ENCODE measurements at regions not wholly inside any gene's neighbourhood (a gene's known extent, or its start where the extent isn't known, plus 50 kb on each side); places are given as distances from the start of the nearest gene placed in this dataset.
"Not testable (repeated sequence)": the region's sequence is repeated elsewhere in the genome, so short reads cannot be mapped to it uniquely, and the experiment has no call there.

GRCh38 chr5:60447488-60447920, 252.5 kb downstream of the DEPDC1B start:
- Mint-ChIP-seq H3K27ac (no peak overlapping the region), H3K4me3 (no peak overlapping the region), H3K36me3 (no peaks in the 10 kb centered on the region), H3K9me3 (no peaks in the 10 kb centered on the region), H3K27me3 (no peaks in the 10 kb centered on the region), H3K4me1 (no peaks in the 10 kb centered on the region)
- ATAC-seq: no peak

GRCh38 chr5:60446917-60447316, 253.0 kb downstream of the DEPDC1B start:
- Mint-ChIP-seq H3K4me3 (no peak overlapping the region), H3K9me3 (peaks cover 2% of the 10 kb centered on the region), H3K27ac (no peak overlapping the region), H3K36me3 (peaks cover 3% of the 10 kb centered on the region), H3K27me3 (no peaks in the 10 kb centered on the region), H3K4me1 (no peaks in the 10 kb centered on the region)
- ATAC-seq: no peak

DNA sequence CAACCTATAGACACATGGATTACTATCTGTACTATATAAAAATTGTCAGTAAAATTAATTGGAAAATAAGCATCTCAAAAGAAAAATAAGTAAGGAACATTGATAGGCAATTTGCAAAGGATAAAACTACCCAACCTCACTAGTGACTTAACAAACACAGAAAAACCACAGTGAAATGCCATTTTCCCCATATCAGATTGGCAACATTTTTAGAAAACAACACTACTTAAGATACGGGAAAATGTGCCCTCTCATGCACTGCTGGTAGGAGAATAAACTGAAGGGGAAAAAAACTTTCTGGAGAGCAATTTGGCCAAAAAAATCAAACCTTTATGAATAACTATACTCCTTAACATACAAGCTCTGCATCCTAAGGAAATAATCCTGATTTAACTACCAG, 254.0 kb downstream of the DEPDC1B start:
- Mint-ChIP-seq H3K27me3 (no peaks in the 10 kb centered on the region), H3K36me3 (peaks cover 3% of the 10 kb centered on the region), H3K27ac (no peak overlapping the region), H3K4me1 (no peaks in the 10 kb centered on the region), H3K4me3 (no peak overlapping the region), H3K9me3 (peaks cover 2% of the 10 kb centered on the region)
- ATAC-seq: no peak

GRCh38 chr5:60445427-60445826, 254.5 kb downstream of the DEPDC1B start:
- ATAC-seq: no peak
- peaks cover 2% of the 10 kb centered on the region for H3K9me3 Mint-ChIP-seq
- no peak overlapping the region for H3K4me3 Mint-ChIP-seq
- H3K27me3 Mint-ChIP-seq: no peaks in the 10 kb centered on the region
- H3K27ac Mint-ChIP-seq: no peak overlapping the region
- H3K4me1 Mint-ChIP-seq: no peaks in the 10 kb centered on the region
- peaks cover 3% of the 10 kb centered on the region for H3K36me3 Mint-ChIP-seq

DNA sequence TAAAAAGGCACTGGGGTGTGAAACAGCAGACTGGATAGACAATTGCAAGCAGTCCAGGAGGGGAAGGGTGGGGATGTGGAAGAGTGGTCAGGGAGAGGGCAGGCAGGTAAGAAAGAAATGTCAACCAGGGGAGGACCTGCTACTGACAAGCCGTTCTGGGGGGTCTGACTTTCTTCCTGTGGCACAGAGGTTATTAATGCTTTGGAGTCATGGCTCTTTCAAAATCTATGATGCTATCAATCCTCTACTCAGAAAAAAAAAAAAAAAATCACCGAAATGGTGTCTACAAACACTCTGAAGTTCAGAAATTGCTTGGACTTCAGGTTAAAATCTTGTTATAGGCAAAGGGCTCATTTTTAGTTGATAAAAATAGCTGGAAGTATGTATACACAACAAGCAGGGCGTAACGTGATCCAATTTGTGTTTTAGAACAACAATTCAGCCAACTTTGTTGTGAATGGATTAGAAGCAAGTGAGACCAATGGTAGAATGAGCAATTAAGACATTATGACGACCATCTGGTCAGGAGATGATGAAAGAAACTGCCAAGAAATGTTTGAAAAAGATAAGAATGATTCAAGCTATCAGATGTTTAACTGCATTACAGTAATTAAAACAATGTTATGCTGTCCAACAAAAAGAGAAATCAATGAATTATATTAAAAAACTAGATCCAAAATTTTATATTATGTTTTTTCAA, 255.2 kb downstream of the DEPDC1B start:
- Mint-ChIP-seq H3K36me3 (peaks cover 3% of the 10 kb centered on the region), H3K27me3 (no peaks in the 10 kb centered on the region), H3K27ac (no peak overlapping the region), H3K4me3 (no peak overlapping the region), H3K4me1 (no peaks in the 10 kb centered on the region), H3K9me3 (peaks cover 2% of the 10 kb centered on the region)
- no peak for ATAC-seq

GRCh38 chr5:60439552-60439951, 260.4 kb downstream of the DEPDC1B start:
- Mint-ChIP-seq H3K4me3 (no peak overlapping the region), H3K27ac (no peak overlapping the region), H3K36me3 (peaks cover 3% of the 10 kb centered on the region), H3K9me3 (peaks cover 2% of the 10 kb centered on the region), H3K27me3 (no peaks in the 10 kb centered on the region), H3K4me1 (peaks cover 12% of the 10 kb centered on the region)
- ATAC-seq: no peak

DNA sequence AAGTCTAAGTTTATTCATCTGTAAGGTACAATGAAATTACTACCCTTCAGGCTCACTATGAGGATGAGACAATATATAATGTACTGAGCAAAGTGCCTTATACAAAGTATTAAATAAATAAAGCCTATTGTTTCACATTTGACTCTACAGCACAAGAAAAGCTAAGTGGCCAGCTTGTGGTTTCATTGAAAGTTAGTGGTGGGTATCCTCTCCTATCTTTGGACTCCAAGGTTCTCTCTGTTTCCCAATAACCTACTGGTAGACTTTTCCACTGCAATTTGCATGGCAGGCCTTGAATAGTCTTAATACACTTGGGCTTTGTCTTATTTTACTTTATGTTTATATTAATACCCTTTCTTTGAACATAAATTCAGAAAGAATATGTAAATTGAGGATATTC, 262.7 kb downstream of the DEPDC1B start:
- Mint-ChIP-seq H3K4me1 (peaks cover 12% of the 10 kb centered on the region), H3K36me3 (peaks cover 4% of the 10 kb centered on the region), H3K27me3 (no peaks in the 10 kb centered on the region), H3K9me3 (peaks cover 5% of the 10 kb centered on the region), H3K4me3 (no peak overlapping the region), H3K27ac (no peak overlapping the region)
- no peak for ATAC-seq

DNA sequence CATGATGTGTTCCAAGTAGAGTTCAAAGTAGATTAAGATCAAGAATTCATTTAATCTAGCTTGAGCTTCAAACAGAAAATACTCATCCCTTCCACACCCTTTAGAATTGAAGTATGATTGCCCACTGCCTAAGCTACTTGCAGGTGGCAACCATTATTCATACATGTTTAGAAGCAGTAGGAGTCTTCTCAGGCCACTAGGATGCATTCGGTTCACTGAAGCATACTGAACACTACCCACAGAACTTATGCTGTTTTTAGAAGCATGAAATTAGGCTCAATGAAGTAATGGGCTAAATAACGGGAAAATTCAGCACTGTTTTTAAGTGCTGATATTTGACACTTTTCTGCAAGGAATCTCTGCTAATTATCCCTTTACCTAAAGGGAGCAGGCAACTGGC, 263.4 kb downstream of the DEPDC1B start:
- Mint-ChIP-seq H3K36me3 (peaks cover 9% of the 10 kb centered on the region), H3K27ac (no peak overlapping the region), H3K9me3 (peaks cover 3% of the 10 kb centered on the region), H3K4me1 (peaks cover 12% of the 10 kb centered on the region), H3K4me3 (no peak overlapping the region), H3K27me3 (no peaks in the 10 kb centered on the region)
- ATAC-seq: peak; percentile 63

- Mint-ChIP-seq H3K4me3 (no peak overlapping the region), H3K27ac (no peak overlapping the region), H3K9me3 (peaks cover 3% of the 10 kb centered on the region), H3K4me1 (peaks cover 12% of the 10 kb centered on the region), H3K27me3 (no peaks in the 10 kb centered on the region), H3K36me3 (peaks cover 9% of the 10 kb centered on the region)
- ATAC-seq: no peak
Measured at GRCh38 chr5:60435808-60436207, 264.2 kb downstream of the DEPDC1B start.

DNA sequence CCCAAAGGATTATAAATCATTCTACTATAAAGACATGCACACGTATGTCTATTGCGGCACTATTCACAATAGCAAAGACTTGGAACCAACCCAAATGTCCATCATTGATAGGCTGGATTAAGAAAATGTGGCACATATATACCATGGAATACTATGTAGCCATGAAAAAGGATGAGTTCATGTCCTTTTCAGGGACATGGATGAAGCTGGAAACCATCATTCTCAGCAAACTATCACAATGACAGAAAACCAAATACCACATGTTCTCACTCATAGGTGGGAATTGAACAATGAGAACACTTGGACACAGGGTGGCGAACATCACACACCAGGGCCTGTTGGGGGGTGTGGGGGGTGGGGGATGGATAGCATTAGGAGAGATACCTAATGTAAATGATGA, 273.8 kb downstream of the DEPDC1B start:
- H3K27me3 Mint-ChIP-seq, H3K4me3 Mint-ChIP-seq, H3K4me1 Mint-ChIP-seq, ATAC-seq, H3K27ac Mint-ChIP-seq: not testable (repeated sequence)
- Mint-ChIP-seq H3K9me3 (peaks cover 11% of the 10 kb centered on the region), H3K36me3 (peaks cover 15% of the 10 kb centered on the region)

DNA sequence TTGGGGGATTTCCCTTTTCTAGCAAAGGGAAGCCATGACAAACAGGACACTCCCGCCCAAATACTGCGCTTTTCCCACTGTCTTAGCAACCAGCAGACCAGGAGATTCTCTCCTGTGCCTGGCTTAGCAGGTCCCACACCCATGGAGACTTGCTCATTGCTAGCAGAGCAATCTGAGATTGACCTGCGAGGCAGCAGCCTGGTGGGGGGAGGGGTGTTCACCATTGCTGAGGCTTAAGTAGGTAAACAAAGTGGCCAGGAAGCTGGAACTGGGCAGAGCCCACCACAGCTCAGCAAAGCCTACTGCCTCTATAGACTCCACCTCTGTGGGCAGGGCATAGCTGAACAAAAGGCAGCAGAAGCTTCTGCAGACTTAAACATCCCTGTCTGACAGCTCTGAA, 279.2 kb downstream of the DEPDC1B start:
- H3K27ac Mint-ChIP-seq, ATAC-seq, H3K4me1 Mint-ChIP-seq, H3K4me3 Mint-ChIP-seq, H3K27me3 Mint-ChIP-seq: not testable (repeated sequence)
- peaks cover 34% of the 10 kb centered on the region for H3K36me3 Mint-ChIP-seq
- peaks cover 11% of the 10 kb centered on the region for H3K9me3 Mint-ChIP-seq

- ATAC-seq: no peak
Measured at GRCh38 chr5:60417500-60418181, 282.3 kb downstream of the DEPDC1B start.

DNA sequence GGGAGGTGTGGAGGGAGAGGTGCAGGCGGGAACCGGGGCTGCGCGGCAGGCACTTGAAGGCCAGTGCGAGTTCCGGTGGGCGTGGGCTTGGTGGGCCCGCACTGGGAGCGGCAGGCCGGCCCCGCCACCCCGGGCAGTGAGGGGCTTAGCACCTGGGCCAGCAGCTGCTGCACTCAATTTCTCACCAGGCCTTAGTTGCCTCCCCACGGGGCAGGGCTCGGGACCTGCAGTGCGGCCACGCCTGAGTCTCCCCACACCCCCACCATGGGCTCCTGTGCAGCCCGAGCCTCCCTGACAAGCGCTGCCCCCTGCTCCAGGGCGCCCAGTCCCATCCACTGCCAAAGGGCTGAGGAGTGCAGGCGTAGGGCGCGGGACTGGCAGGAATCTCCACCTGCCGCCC, 284.5 kb downstream of the DEPDC1B start:
- ATAC-seq: no peak
- H3K27ac Mint-ChIP-seq: no peak overlapping the region
- no peak overlapping the region for H3K4me3 Mint-ChIP-seq
- H3K4me1 Mint-ChIP-seq: peaks cover 8% of the 10 kb centered on the region
- no peaks in the 10 kb centered on the region for H3K27me3 Mint-ChIP-seq
- H3K9me3 Mint-ChIP-seq: no peaks in the 10 kb centered on the region
- peaks cover 15% of the 10 kb centered on the region for H3K36me3 Mint-ChIP-seq

More at GRCh38 chr5:60417500-60418181, 282.3 kb downstream of the DEPDC1B start:
- no peak overlapping the region for H3K4me3 Mint-ChIP-seq
- no peaks in the 10 kb centered on the region for H3K27me3 Mint-ChIP-seq
- H3K4me1 Mint-ChIP-seq: peaks cover 8% of the 10 kb centered on the region
- H3K9me3 Mint-ChIP-seq: peaks cover 7% of the 10 kb centered on the region
- H3K36me3 Mint-ChIP-seq: peaks cover 28% of the 10 kb centered on the region
- no peak overlapping the region for H3K27ac Mint-ChIP-seq

DNA sequence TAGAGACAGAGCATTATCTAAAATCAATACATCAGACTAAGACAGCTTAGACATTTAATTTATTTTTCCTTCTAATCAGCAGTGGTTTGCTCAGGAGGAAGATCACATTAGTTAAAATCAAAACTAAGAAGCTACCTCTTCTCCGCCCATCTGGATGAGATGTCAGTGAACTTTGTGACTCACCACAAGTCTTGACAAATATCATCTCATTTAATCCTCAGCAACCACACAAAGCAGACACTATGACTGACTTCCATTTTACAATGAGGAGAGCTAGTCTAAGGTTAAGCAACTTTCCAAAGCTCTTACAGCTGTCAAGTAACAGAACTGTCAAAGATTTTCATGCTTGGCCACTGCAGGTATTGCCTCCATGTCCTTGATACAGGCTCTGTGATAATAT, 289.5 kb downstream of the DEPDC1B start:
- Mint-ChIP-seq H3K27ac (no peak overlapping the region), H3K4me3 (no peak overlapping the region), H3K36me3 (no peaks in the 10 kb centered on the region), H3K9me3 (no peaks in the 10 kb centered on the region), H3K4me1 (no peaks in the 10 kb centered on the region), H3K27me3 (no peaks in the 10 kb centered on the region)
- no peak for ATAC-seq

DNA sequence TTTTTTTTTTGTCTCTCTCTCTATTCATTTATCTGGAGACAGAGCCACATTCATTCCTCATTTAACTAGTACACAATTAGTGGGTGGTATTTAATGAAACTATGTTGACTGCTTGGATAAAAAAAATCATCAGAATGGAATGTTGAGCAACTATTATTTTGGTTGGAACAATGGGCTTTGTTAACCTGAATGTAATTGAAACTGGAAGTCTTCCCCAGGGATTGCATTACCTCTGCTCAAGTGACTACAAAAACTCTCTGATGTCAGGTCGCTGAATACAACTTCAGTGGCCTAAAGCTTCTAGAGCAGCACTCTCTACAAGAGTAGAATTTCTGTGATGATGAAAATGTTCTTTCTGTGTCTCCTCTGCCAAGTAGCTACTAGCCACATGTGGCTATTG, 295.8 kb downstream of the DEPDC1B start:
- Mint-ChIP-seq H3K9me3 (no peaks in the 10 kb centered on the region), H3K36me3 (no peaks in the 10 kb centered on the region), H3K27ac (no peak overlapping the region), H3K4me1 (no peaks in the 10 kb centered on the region), H3K4me3 (no peak overlapping the region), H3K27me3 (no peaks in the 10 kb centered on the region)
- ATAC-seq: no peak

DNA sequence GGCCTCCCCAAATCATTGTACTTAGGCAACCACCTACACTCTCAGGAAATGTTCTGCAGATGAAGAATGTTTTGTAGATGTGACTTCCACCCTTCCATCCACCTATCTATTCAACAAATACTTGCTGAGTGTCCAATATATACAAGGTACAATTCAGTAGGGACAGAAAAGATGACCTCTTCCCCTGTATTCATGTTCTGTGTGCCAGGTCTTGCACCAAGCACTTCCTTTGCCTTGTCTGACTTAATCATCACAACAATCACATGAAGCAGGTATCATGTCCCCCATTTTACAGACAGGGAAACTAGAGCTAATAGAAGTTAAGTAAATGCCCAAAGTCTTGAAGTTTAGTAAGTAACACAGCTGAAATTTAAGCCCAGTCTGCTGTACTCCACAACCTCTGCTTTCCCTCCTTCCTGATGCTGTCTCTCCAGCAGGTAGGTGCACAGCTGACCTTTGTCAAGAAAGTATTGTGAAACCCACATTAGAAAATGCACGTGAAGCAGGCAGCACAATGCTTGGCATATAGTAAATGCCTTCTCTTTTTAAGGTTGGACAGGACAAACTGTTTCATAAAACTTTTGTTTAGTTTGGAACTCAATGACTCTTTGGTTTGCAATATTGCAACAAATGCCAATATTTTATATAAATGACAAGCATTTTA, 296.5 kb downstream of the DEPDC1B start:
- no peak overlapping the region for H3K4me3 Mint-ChIP-seq
- H3K27ac Mint-ChIP-seq: no peak overlapping the region
- no peaks in the 10 kb centered on the region for H3K4me1 Mint-ChIP-seq
- no peak for ATAC-seq
- no peaks in the 10 kb centered on the region for H3K27me3 Mint-ChIP-seq
- H3K36me3 Mint-ChIP-seq: no peaks in the 10 kb centered on the region
- H3K9me3 Mint-ChIP-seq: no peaks in the 10 kb centered on the region

Data from stimulated activated memory B cell treated with anti-CD40 and anti-IgM and Interleukin-4, amounts not matched to agents 10 μg/mL and 1 μg/mL and 100 μg/mL, for 72 hours (primary cell).